PC-3 (cell line): ENCODE measurements at regions not wholly inside any gene's neighbourhood (a gene's known extent, or its start where the extent isn't known, plus 50 kb on each side); places are given as distances from the start of the nearest gene placed in this dataset.

Experiments used
- ATAC-seq: fragments of 200-7000 bp; cut with Tn5 transposase; 2 replicates; pipeline ENCODE4 v1.9.1; 2020; ENCODE audit warnings: mild to moderate bottlenecking, moderate library complexity
- BruUV-seq: library from RNA; stranded (reverse); fragments of 400-500 nt; replicated peaks from 2 replicates; lab custom pipeline; 2021; lab: Mats Ljungman, UMichigan
- CTCF ChIA-PET: fragments of 300-600 bp; sonication (Branson Sonifier 250); formaldehyde crosslinking; loops from one replicate; lab custom pipeline; 2022; ENCODE audit warnings: antibody characterized with exemption; lab: Charles Lee
- POLR2A ChIA-PET: fragments of 300-600 bp; sonication (Branson Sonifier 250); formaldehyde crosslinking; loops from one replicate; lab custom pipeline; 2022; ENCODE audit warnings: antibody characterized with exemption; ENCODE audit not compliant: unreplicated experiment; lab: Charles Lee
- DNase-seq: peaks from one replicate; pipeline ENCODE4 v3.0.0-alpha.2; 2015
- H2AFZ ChIP-seq: fragments of 300-600 bp; sonication (generic); 2 replicates; pipeline ENCODE4 v1.6.0; 2016; ENCODE audit warnings: antibody characterized with exemption, low read length
- H3F3A ChIP-seq: fragments of 300-600 bp; sonication (generic); one replicate; pipeline ENCODE4 v1.6.0; 2017; ENCODE audit warnings: antibody characterized with exemption, low read length, control low read depth, mild to moderate bottlenecking; ENCODE audit not compliant: unreplicated experiment
- H3K27ac ChIP-seq: fragments of 300-600 bp; sonication (generic); 2 replicates; pipeline ENCODE4 v1.5.1; 2016; ENCODE audit warnings: mild to moderate bottlenecking, low read length
- H3K27me3 ChIP-seq: fragments of 300-600 bp; sonication (generic); 2 replicates; pipeline ENCODE4 v1.6.1; 2016; ENCODE audit warnings: low read length, mixed read lengths
- H3K36me3 ChIP-seq: fragments of 300-600 bp; sonication (generic); 2 replicates; pipeline ENCODE4 v1.6.1; 2016; ENCODE audit warnings: low read depth, mixed run types, low read length, mixed read lengths
- H3K4me1 ChIP-seq: fragments of 300-600 bp; sonication (generic); 2 replicates; pipeline ENCODE4 v1.5.1; 2016; ENCODE audit warnings: low read length; ENCODE audit not compliant: insufficient read depth
- H3K4me2 ChIP-seq: fragments of 300-600 bp; sonication (generic); 2 replicates; pipeline ENCODE4 v1.6.0; 2016; ENCODE audit warnings: low read length
- H3K4me3 ChIP-seq: fragments of 300-600 bp; sonication (generic); 2 replicates; pipeline ENCODE4 v1.5.1; 2016; ENCODE audit warnings: mild to moderate bottlenecking, low read length, mixed read lengths
- H3K79me2 ChIP-seq: fragments of 300-600 bp; sonication (generic); 2 replicates; pipeline ENCODE4 v1.6.1; 2017; ENCODE audit warnings: low read length, mixed read lengths
- H3K9ac ChIP-seq: fragments of 300-600 bp; sonication (generic); 2 replicates; pipeline ENCODE4 v1.6.0; 2016; ENCODE audit warnings: mild to moderate bottlenecking, low read length
- H3K9me2 ChIP-seq: fragments of 300-600 bp; sonication (generic); replicated peaks from 2 replicates; pipeline ENCODE4 v1.6.1; 2016; ENCODE audit warnings: mixed run types, low read length, mixed read lengths
- H3K9me3 ChIP-seq: fragments of 300-600 bp; sonication (generic); 2 replicates; pipeline ENCODE4 v1.6.1; 2016; ENCODE audit warnings: low read length, mixed read lengths
- H4K20me1 ChIP-seq: fragments of 300-600 bp; sonication (generic); 2 replicates; pipeline ENCODE4 v1.6.1; 2016; ENCODE audit warnings: low read length, mixed read lengths
- EZH2 ChIP-seq: fragments of 300-600 bp; sonication (generic); IDR thresholded peaks from one replicate; pipeline ENCODE4 v1.6.1; 2017; ENCODE audit warnings: antibody characterized with exemption, mild to moderate bottlenecking, low read length; ENCODE audit not compliant: unreplicated experiment
- EZH2phosphoT487 ChIP-seq: fragments of 300-600 bp; sonication (generic); IDR thresholded peaks from 2 replicates; pipeline ENCODE4 v1.6.1; 2018; ENCODE audit warnings: mild to moderate bottlenecking, antibody characterized with exemption, low read length, borderline replicate concordance
- intact Hi-C: fragments of 100-400 bp; cut with micrococcal nuclease; formaldehyde crosslinking; loops from 2 replicates; pipeline ENCODE4 v1.9.0; 2023
- TF ChIP-seq, protein P1 (sequence below): fragments of 300-600 bp; sonication (generic); conservative IDR thresholded peaks from 2 replicates; pipeline ENCODE4 v1.5.1; 2017; ENCODE audit warnings: antibody characterized with exemption, low read depth, mild to moderate bottlenecking, low read length

- H3K79me2 ChIP-seq = no peaks in the 10 kb centered on the region
- H3K27ac ChIP-seq = no peak overlapping the region
- no peak for ATAC-seq
- H3K4me3 ChIP-seq = no peak overlapping the region
- H2AFZ ChIP-seq = no peak overlapping the region
- H3K4me1 ChIP-seq = peaks cover 58% of the 10 kb centered on the region
- CTCF ChIA-PET = no interaction called here
- DNase-seq = peak; percentile 25
- H3K4me2 ChIP-seq = no peak overlapping the region; the same call in 1 of the 2 replicates
- H3K9me3 ChIP-seq = no peaks in the 10 kb centered on the region
- POLR2A ChIA-PET = no interaction called here
- H3K27me3 ChIP-seq = no peaks in the 10 kb centered on the region
- intact Hi-C loops = loop anchor here (10.0 kb wide), 1 partner anchor 177 kb away; no protein-coding TSS in a partner anchor
- no peaks in the 10 kb centered on the region for H3K9me2 ChIP-seq
- TF ChIP-seq, protein P1, sequence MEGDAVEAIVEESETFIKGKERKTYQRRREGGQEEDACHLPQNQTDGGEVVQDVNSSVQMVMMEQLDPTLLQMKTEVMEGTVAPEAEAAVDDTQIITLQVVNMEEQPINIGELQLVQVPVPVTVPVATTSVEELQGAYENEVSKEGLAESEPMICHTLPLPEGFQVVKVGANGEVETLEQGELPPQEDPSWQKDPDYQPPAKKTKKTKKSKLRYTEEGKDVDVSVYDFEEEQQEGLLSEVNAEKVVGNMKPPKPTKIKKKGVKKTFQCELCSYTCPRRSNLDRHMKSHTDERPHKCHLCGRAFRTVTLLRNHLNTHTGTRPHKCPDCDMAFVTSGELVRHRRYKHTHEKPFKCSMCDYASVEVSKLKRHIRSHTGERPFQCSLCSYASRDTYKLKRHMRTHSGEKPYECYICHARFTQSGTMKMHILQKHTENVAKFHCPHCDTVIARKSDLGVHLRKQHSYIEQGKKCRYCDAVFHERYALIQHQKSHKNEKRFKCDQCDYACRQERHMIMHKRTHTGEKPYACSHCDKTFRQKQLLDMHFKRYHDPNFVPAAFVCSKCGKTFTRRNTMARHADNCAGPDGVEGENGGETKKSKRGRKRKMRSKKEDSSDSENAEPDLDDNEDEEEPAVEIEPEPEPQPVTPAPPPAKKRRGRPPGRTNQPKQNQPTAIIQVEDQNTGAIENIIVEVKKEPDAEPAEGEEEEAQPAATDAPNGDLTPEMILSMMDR = no peak
- BruUV-seq = no TSS peak
- H4K20me1 ChIP-seq = no peaks in the 10 kb centered on the region
- no peak overlapping the region for H3K9ac ChIP-seq
- no peaks in the 10 kb centered on the region for H3F3A ChIP-seq
- H3K36me3 ChIP-seq = no peaks in the 10 kb centered on the region
Measured at GRCh38 chr2:217107480-217107879, 247.6 kb upstream of the TNP1 start.

DNA sequence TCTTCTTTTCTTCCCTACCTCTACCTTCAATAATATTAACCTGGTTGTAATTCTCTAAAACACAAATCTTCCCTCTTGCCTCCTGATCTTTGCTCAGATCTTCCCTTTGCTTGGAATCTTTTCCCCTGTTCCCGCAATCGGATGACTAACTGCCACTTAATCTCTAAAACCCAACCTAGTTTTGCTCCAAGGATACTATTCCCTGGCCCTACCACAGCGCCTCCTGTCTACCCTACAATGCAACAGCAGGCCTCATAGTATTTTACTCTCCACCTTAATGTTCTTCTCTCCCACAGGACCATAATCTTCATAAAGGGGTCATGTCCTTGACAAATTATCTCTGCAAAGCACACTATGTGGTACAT lies 246.8 kb upstream of the TNP1 start:
- no peaks in the 10 kb centered on the region for H3K36me3 ChIP-seq
- H3K27me3 ChIP-seq = no peaks in the 10 kb centered on the region
- intact Hi-C loops = loop anchor here (10.0 kb wide), 1 partner anchor 178 kb away; no protein-coding TSS in a partner anchor
- no peaks in the 10 kb centered on the region for H3F3A ChIP-seq
- H3K4me2 ChIP-seq = 0 out of 2 replicates have a peak overlapping the region, but pooled peaks have one; percentile 36
- H3K9me2 ChIP-seq = no peaks in the 10 kb centered on the region
- no TSS peak for BruUV-seq
- no peak for TF ChIP-seq EZH2
- TF ChIP-seq, protein P1 = peak; percentile 79
- H3K4me1 ChIP-seq = peaks cover 63% of the 10 kb centered on the region
- no peak for ATAC-seq
- H3K4me3 ChIP-seq = no peak overlapping the region
- no peaks in the 10 kb centered on the region for H4K20me1 ChIP-seq
- H3K9ac ChIP-seq = no peak overlapping the region; the same call in 1 of the 2 replicates
- H3K79me2 ChIP-seq = no peaks in the 10 kb centered on the region
- H3K9me3 ChIP-seq = no peaks in the 10 kb centered on the region
- no peak overlapping the region for H2AFZ ChIP-seq
- ChIA-PET POLR2A (no interaction called here), CTCF (no interaction called here)
- H3K27ac ChIP-seq = peak overlapping the region; percentile 75
- DNase-seq = peak; percentile 55

DNA sequence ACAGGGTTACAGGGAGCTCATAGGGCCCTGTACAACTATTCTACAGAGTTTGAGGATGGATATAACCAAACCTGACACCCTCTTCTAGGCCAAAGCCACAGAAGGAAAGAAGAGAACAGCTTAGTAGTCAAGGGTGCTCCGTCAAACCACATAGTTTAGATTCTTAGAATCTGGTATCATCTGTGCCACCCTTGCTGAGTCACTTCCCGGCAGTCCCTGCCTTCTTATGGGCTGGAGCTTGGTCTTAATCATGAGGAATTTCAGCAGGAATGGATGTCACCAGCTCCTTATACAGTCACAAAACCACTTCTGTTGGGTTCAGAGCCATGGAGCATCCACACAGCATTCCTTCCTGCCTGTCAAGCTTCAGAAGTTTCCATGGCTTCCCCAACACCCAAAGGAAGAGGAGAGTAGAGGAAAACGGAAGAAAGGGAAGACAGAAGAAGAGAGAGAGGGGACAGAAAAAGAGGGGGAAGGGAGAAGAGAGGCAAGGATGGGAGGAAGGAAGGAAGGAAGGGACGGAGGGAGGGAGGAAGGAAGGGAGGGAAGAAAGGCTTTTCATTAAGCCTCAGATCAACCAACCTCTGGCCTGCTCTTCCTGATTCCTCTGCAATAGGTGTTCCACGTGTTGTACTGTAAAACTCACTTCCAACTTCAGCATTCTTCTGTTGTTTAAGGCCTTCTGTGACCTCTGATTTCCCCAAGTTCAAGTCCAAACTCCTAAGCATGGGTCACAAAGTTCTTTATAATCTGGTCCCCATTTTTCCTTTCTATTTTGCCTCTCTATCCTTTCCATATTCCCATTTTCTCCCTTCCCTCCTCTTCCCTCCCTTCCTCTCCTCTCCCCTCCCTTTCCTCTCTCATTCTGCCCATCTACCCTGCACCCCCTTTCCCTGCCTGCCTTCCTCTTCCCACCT lies 246.1 kb upstream of the TNP1 start:
- peak overlapping the region; percentile 17; the same call in 1 of the 2 replicates for H3K9ac ChIP-seq
- no peaks in the 10 kb centered on the region for H3K79me2 ChIP-seq
- DNase-seq (peak; percentile 95), ATAC-seq (peak; percentile 93)
- H2AFZ ChIP-seq = peak overlapping the region; percentile 64; the same call in 1 of the 2 replicates
- BruUV-seq = TSS peak; percentile 69
- H3K4me2 ChIP-seq = peak overlapping the region; percentile 36
- CTCF ChIA-PET = no interaction called here
- H3K27ac ChIP-seq = peak overlapping the region; percentile 75
- H3K4me3 ChIP-seq = no peak overlapping the region
- POLR2A ChIA-PET = interaction anchor here (0.6 kb wide), 1 partner anchor 29 kb away, joined by 3 read pairs; no protein-coding TSS in a partner anchor
- peaks cover 63% of the 10 kb centered on the region for H3K4me1 ChIP-seq
- intact Hi-C loops = loop anchor here (1.0 to 10.0 kb wide), 3 partner anchors 39 to 179 kb away; no protein-coding TSS in a partner anchor
- H3K9me3 ChIP-seq = no peaks in the 10 kb centered on the region
- no peaks in the 10 kb centered on the region for H3K36me3 ChIP-seq
- no peaks in the 10 kb centered on the region for H3K9me2 ChIP-seq
- no peaks in the 10 kb centered on the region for H3K27me3 ChIP-seq
- H3F3A ChIP-seq = no peaks in the 10 kb centered on the region
- no peaks in the 10 kb centered on the region for H4K20me1 ChIP-seq
- TF ChIP-seq, protein P1 = no peak
- no peak for TF ChIP-seq EZH2
- TF ChIP-seq EZH2phosphoT487 = no peak
